Omental fat pad (tissue), 3 donors: ENCODE measurements at regions not wholly inside any gene's neighbourhood (a gene's known extent, or its start where the extent isn't known, plus 50 kb on each side); places are given as distances from the start of the nearest gene placed in this dataset.

Source experiments
- ATAC-seq: fragments of 150-250 bp; one replicate; pipeline ENCODE4 v1.9.1; 2016; ENCODE audit warnings: mild to moderate bottlenecking, moderate library complexity; ENCODE audit not compliant: low FRiP score
- DNase-seq: peaks from one replicate; pipeline ENCODE4 v3.0.0-alpha.2; 2019; ENCODE audit warnings: low spot score
- CTCF ChIP-seq, 3 donors: fragments of 450-650 bp; IDR thresholded peaks; one replicate each; pipeline ENCODE4 v1.5.1; 2016 to 2017; ENCODE audit warnings: antibody characterized with exemption in 3 of 3, mild to moderate bottlenecking in 3 of 3, moderate library complexity in 2 of 3

GRCh38 chr18:68282232-68282631, 432.7 kb downstream of the TMX3 start:
- TF ChIP-seq CTCF (IDR thresholded peaks at IDR 0.05) = no peak
- DNase-seq (no peak), ATAC-seq (no peak)

GRCh38 chr18:68275616-68276015, 439.3 kb downstream of the TMX3 start:
- no peak for TF ChIP-seq CTCF (IDR thresholded peaks at IDR 0.05)
- no peak for DNase-seq
- ATAC-seq = no peak

GRCh38 chr18:68270017-68270416, 444.9 kb downstream of the TMX3 start:
- ATAC-seq (no peak), DNase-seq (no peak)
- no peak for TF ChIP-seq CTCF (IDR thresholded peaks at IDR 0.05)

GRCh38 chr18:68267583-68267982, 447.3 kb downstream of the TMX3 start:
- ATAC-seq = no peak
- TF ChIP-seq CTCF (IDR thresholded peaks at IDR 0.05) = no peak
- no peak for DNase-seq

DNA sequence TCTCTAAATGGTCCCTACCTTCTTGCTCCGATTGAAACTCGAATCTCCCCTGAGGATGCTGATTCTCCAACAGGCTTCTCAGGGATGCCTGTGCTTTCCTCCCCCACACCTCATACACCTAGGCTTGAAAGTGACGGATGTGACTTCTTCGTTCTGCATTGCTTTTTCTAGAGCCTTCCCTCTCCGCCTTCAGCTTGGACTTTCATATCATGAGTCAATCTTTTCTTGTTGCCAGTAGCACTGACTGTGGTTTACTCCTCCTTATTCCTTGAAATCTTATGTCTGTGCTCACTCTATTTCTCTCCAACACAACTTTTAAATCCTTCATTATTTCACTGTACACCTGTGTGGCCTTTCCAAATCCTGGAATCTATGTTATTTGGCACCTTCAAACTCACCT, 451.4 kb downstream of the TMX3 start:
- ATAC-seq (no peak), DNase-seq (no peak)
- TF ChIP-seq CTCF (IDR thresholded peaks at IDR 0.05) = no peak

DNA sequence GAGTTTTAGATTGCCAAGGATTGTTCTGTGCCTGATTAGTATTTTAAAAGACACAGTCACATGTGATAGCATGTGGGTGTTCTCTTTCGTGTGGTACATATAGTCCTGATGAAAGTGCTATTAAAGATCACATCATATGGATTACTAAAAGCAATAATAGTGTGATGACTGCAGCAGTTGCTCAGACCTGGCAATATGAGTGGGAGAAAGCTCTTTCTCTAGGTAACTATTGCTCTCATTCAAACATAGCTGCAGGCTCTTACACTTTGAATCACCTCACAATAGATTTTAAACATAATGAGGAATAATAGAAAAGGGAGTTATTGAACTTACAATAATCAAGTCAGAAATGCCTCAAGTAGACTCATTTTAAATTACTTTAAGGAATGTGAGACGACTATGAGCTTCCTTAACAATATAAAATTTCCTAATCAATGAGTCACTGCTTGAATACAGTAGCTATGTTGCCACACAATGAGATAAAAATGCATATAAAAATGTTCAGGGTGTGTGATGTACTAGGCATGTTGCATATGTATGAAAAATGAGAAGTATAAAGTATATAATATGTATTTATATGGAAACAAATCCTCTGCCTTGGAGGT, 452.1 kb downstream of the TMX3 start:
- TF ChIP-seq CTCF (IDR thresholded peaks at IDR 0.05) = no peak
- DNase-seq (no peak), ATAC-seq (no peak)

DNA sequence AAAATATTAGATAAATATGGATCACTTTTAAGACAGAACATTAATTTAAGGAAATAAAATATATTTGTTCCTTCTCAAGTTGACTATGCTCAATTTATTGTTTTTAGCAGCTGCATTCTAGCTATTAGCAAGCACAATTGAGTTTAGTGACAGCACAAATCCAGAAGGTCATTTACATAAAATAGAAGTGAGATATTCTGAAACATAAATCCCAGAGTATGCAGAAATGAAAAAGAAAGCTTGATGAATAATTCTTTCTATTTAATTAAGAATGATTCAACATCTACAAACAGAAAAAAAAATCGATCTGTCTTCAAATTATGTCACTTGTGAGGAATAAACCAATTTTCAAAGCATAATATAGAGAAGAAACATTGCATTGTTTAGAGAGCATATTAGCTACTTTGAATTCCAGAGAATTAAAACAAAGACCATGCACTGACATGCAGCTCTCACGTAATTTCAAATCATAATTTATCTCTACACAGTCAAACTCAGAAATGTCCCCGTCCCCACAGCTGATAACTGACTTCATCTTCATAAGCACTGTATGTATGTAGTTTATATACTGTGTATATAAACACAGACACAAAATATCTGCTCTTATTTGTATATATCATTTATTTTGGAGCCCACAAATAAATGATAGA, 458.4 kb downstream of the TMX3 start:
- no peak for ATAC-seq
- DNase-seq = no peak
- TF ChIP-seq CTCF (IDR thresholded peaks at IDR 0.05) = no peak
